ENCODE measurements at regions not wholly inside any gene's neighbourhood (a gene's known extent, or its start where the extent isn't known, plus 50 kb on each side); places are given as distances from the start of the nearest gene placed in this dataset.

- no peak overlapping the region for H3K27ac ChIP-seq
- H3K27me3 ChIP-seq (replicated peaks) = peaks cover 6% of the 10 kb centered on the region
- no peak for TF ChIP-seq CTCF (IDR thresholded peaks at IDR 0.05; ENCODE audit: low read depth, low read length, missing control alignments)
- in situ Hi-C loops (cut with HindIII; ENCODE audit: low pct_ligation_motif_present, low sequenced_read_pairs) = no loop called here
- DNase-seq = no peak
- no peaks in the 10 kb centered on the region for H3K36me3 ChIP-seq (replicated peaks)
- no peak overlapping the region for H3K4me3 ChIP-seq (ENCODE audit: low read depth, low read length)
Observed at GRCh38 chr10:70998086-70998485, 109.7 kb upstream of the PCBD1 start.

- DNase-seq = no peak
- in situ Hi-C loops (cut with HindIII; ENCODE audit: low pct_ligation_motif_present, low sequenced_read_pairs) = no loop called here
Observed at GRCh38 chr10:71001470-71001869, 113.1 kb upstream of the PCBD1 start.

GRCh38 chr10:71004176-71005075 is 116.1 kb upstream of the PCBD1 start:
- H3K36me3 ChIP-seq (replicated peaks) = no peaks in the 10 kb centered on the region
- no peak overlapping the region for H3K27ac ChIP-seq
- no peak for DNase-seq
- TF ChIP-seq CTCF (IDR thresholded peaks at IDR 0.05; ENCODE audit: low read depth, low read length, missing control alignments) = no peak
- no peak overlapping the region for H3K4me3 ChIP-seq (ENCODE audit: low read depth, low read length)
- in situ Hi-C loops (cut with HindIII; ENCODE audit: low pct_ligation_motif_present, low sequenced_read_pairs) = no loop called here
- H3K27me3 ChIP-seq (replicated peaks) = peaks cover 6% of the 10 kb centered on the region

More at GRCh38 chr10:71001470-71001869, 113.1 kb upstream of the PCBD1 start:
- Histone ChIP-seq H3K27me3 (replicated peaks) (peaks cover 6% of the 10 kb centered on the region), H3K4me3 (ENCODE audit: low read depth, low read length) (no peak overlapping the region), H3K27ac (no peak overlapping the region), H3K36me3 (replicated peaks) (no peaks in the 10 kb centered on the region)
- no peak for TF ChIP-seq CTCF (IDR thresholded peaks at IDR 0.05; ENCODE audit: low read depth, low read length, missing control alignments)

- TF ChIP-seq CTCF (IDR thresholded peaks at IDR 0.05; ENCODE audit: low read depth, low read length, missing control alignments) = no peak
- H3K36me3 ChIP-seq (replicated peaks) = no peaks in the 10 kb centered on the region
- no peak for DNase-seq
- H3K4me3 ChIP-seq (ENCODE audit: low read depth, low read length) = no peak overlapping the region
- H3K27ac ChIP-seq = no peak overlapping the region
- in situ Hi-C loops (cut with HindIII; ENCODE audit: low pct_ligation_motif_present, low sequenced_read_pairs) = no loop called here
- peaks cover 6% of the 10 kb centered on the region for H3K27me3 ChIP-seq (replicated peaks)
Observed at GRCh38 chr10:71005337-71006305, 117.3 kb upstream of the PCBD1 start.

- no peak for TF ChIP-seq CTCF (IDR thresholded peaks at IDR 0.05; ENCODE audit: low read depth, low read length, missing control alignments)
- in situ Hi-C loops (cut with HindIII; ENCODE audit: low pct_ligation_motif_present, low sequenced_read_pairs) = no loop called here
- Histone ChIP-seq H3K27me3 (replicated peaks) (peaks cover 3% of the 10 kb centered on the region), H3K36me3 (replicated peaks) (no peaks in the 10 kb centered on the region), H3K27ac (no peak overlapping the region), H3K4me3 (ENCODE audit: low read depth, low read length) (no peak overlapping the region)
- no peak for DNase-seq
Observed at GRCh38 chr10:71006506-71006905, 118.1 kb upstream of the PCBD1 start.

Data from brain microvascular endothelial cell (primary cell).